HepG2 (cell line): ENCODE measurements at regions not wholly inside any gene's neighbourhood (a gene's known extent, or its start where the extent isn't known, plus 50 kb on each side); places are given as distances from the start of the nearest gene placed in this dataset.

Experiments used
- ATAC-seq: fragments of 200-7000 bp; cut with Tn5 transposase; 3 replicates; pipeline ENCODE4 v1.9.1; 2020; ENCODE audit warnings: mild to moderate bottlenecking, moderate library complexity
- BruUV-seq: library from RNA; stranded (reverse); fragments of 400-500 nt; replicated peaks from 2 replicates; lab custom pipeline; 2021; lab: Mats Ljungman, UMichigan
- CTCF ChIA-PET: fragments of 300-600 bp; formaldehyde crosslinking; extraction: SDS; loops from one replicate; lab custom pipeline; 2021; ENCODE audit warnings: low total read pairs, inconsistent platforms, low intra/inter-chr PET ratio; lab: Yijun Ruan, JAX
- POLR2A ChIA-PET: fragments of 350-600 bp; sonication (Branson Sonifier 250); formaldehyde crosslinking; loops from one replicate; lab custom pipeline; 2020; ENCODE audit warnings: antibody characterized with exemption, inconsistent platforms; lab: Yijun Ruan, JAX
- DNase-seq: peaks from one replicate; pipeline ENCODE4 v3.0.0-alpha.2; 2015; ENCODE audit warnings: low spot score
- FAIRE-seq: peaks from 3 replicates; lab custom pipeline; 2011; peaks lifted over from hg19 to GRCh38; lab: Jason Lieb, UNC
- H2AFZ ChIP-seq: one replicate; pipeline ENCODE4 v1.6.1; 2011; ENCODE audit warnings: low read length, inconsistent platforms
- H3K27ac ChIP-seq: fragments of 300-600 bp; 3 replicates; pipeline ENCODE4 v1.8.0; 2011; ENCODE audit warnings: mixed run types, mild to moderate bottlenecking, mixed read lengths, low read length, inconsistent platforms; ENCODE audit not compliant: insufficient read depth; ENCODE audit errors: extremely low read length
- H3K27me3 ChIP-seq, 2 experiments: fragments of 200-600 bp in 1 of 2; 2 replicates in 1 of 2; 3 replicates in 1 of 2; pipeline versions ENCODE4 v1.6.0 to v1.8.0; 2011; ENCODE audit warnings: low read length in 2 of 2, mild to moderate bottlenecking in 2 of 2, moderate library complexity in 2 of 2, inconsistent platforms in 1 of 2; ENCODE audit not compliant: insufficient read depth in 2 of 2, control insufficient read depth in 1 of 2
- H3K36me3 ChIP-seq, 2 experiments: fragments of 200-600 bp in 1 of 2; replicated peaks in 1 of 2; 2 replicates in 1 of 2; 3 replicates in 1 of 2; pipeline versions ENCODE4 v1.5.1 to v1.8.0; 2011; ENCODE audit warnings: low read length in 2 of 2, inconsistent platforms in 1 of 2; ENCODE audit not compliant: insufficient read depth in 2 of 2, control insufficient read depth in 1 of 2
- H3K4me1 ChIP-seq: 2 replicates; pipeline ENCODE4 v1.5.1; 2012; ENCODE audit warnings: low read length, inconsistent platforms; ENCODE audit not compliant: insufficient read depth
- H3K4me2 ChIP-seq: 2 replicates; pipeline ENCODE4 v1.6.0; 2011; ENCODE audit warnings: low read depth, low read length, inconsistent platforms
- H3K4me3 ChIP-seq, 3 experiments: fragments of 200-600 bp in 1 of 3; sonication (generic), shearing (Covaris generic) in 1 of 3; replicated peaks in 1 of 3; 2 replicates each; pipeline ENCODE4 v1.5.1; 2011 to 2016; ENCODE audit warnings: low read length in 3 of 3, inconsistent platforms in 2 of 3, low read depth in 2 of 3, mild to moderate bottlenecking in 2 of 3, control low read depth in 1 of 3, mixed read lengths in 1 of 3; ENCODE audit not compliant: insufficient read depth in 1 of 3
- H3K79me2 ChIP-seq: one replicate; pipeline ENCODE4 v1.6.1; 2011; ENCODE audit warnings: low read length, inconsistent platforms; ENCODE audit not compliant: insufficient read depth
- H3K9ac ChIP-seq: 2 replicates; pipeline ENCODE4 v1.6.0; 2011; ENCODE audit warnings: mild to moderate bottlenecking, low read depth, low read length, inconsistent platforms; ENCODE audit not compliant: insufficient read depth
- H3K9me3 ChIP-seq: 2 replicates; pipeline ENCODE4 v1.5.1; 2012; ENCODE audit warnings: mild to moderate bottlenecking, low read length
- H4K20me1 ChIP-seq: 2 replicates; pipeline ENCODE4 v1.6.0; 2011; ENCODE audit warnings: inconsistent platforms, mild to moderate bottlenecking, low read length, moderate library complexity; ENCODE audit not compliant: insufficient read depth
- ATAD3A ChIP-seq: sonication (generic); formaldehyde crosslinking; IDR thresholded peaks from 2 replicates; pipeline ENCODE4 v1.4.0; 2020; ENCODE audit warnings: missing genetic modification reagents
- HNRNPK ChIP-seq: fragments of 200-400 bp; formaldehyde crosslinking; IDR thresholded peaks from 2 replicates; pipeline ENCODE4 v1.6.1; 2018; ENCODE audit warnings: low read length, low read depth, moderate library complexity, mild to moderate bottlenecking; ENCODE audit not compliant: poor library complexity, severe bottlenecking
- IRX3 ChIP-seq: sonication (generic); formaldehyde crosslinking; IDR thresholded peaks from 2 replicates; pipeline ENCODE4 v1.8.1; 2023; ENCODE audit warnings: mild to moderate bottlenecking, low read depth, missing genetic modification reagents, borderline replicate concordance
- MTA3 ChIP-seq: sonication (generic); formaldehyde crosslinking; IDR thresholded peaks from 2 replicates; pipeline ENCODE4 v1.4.0; 2020; ENCODE audit warnings: missing genetic modification reagents
- SMC3 ChIP-seq: IDR thresholded peaks from 2 replicates; pipeline ENCODE4 v1.6.1; 2011; ENCODE audit warnings: low read length, improper control_type of control experiment
- SRY ChIP-seq: sonication (generic); formaldehyde crosslinking; IDR thresholded peaks from 2 replicates; pipeline ENCODE4 v1.8.0; 2022; ENCODE audit warnings: mild to moderate bottlenecking, missing genetic modification reagents
- ZFP1 ChIP-seq: IDR thresholded peaks from 2 replicates; pipeline ENCODE4 v1.6.1; 2016
- ZFP36 ChIP-seq: fragments of 150-350 bp; IDR thresholded peaks from 2 replicates; pipeline ENCODE4 v1.6.1; 2018; ENCODE audit warnings: borderline replicate concordance, low read length, low read depth; ENCODE audit not compliant: partially characterized antibody
- ZFP36L1 ChIP-seq: sonication (generic); formaldehyde crosslinking; IDR thresholded peaks from 2 replicates; pipeline ENCODE4 v1.8.0; 2022; ENCODE audit warnings: mild to moderate bottlenecking, missing genetic modification reagents, moderate library complexity
- ZFYVE20 ChIP-seq: sonication (generic); formaldehyde crosslinking; IDR thresholded peaks from 2 replicates; pipeline ENCODE4 v1.8.0; 2023; ENCODE audit warnings: low read depth, mild to moderate bottlenecking, moderate library complexity, missing genetic modification reagents, borderline replicate concordance
- ZNF124 ChIP-seq: sonication (generic); formaldehyde crosslinking; IDR thresholded peaks from 2 replicates; pipeline ENCODE4 v1.4.0; 2020; ENCODE audit warnings: missing genetic modification reagents
- ZNF253 ChIP-seq: sonication (generic); formaldehyde crosslinking; IDR thresholded peaks from 2 replicates; pipeline ENCODE4 v1.8.0; 2022; ENCODE audit warnings: mild to moderate bottlenecking, missing genetic modification reagents, borderline replicate concordance
- ZNF883 ChIP-seq: sonication (generic); formaldehyde crosslinking; IDR thresholded peaks from 2 replicates; pipeline ENCODE4 v1.5.1; 2020; ENCODE audit warnings: mild to moderate bottlenecking, missing genetic modification reagents; ENCODE audit errors: not compliant biosample characterization
- WGBS: methylation state at CpG from one replicate; pipeline ENCODE4 v1.1.6; 2017; ENCODE audit warnings: low lambda C conversion rate; 5-methylcytosine and 5-hydroxymethylcytosine counted together
- in situ Hi-C: cut with HindIII; loops from 2 replicates; pipeline ENCODE4 v1.10.0; 2017; ENCODE audit warnings: low pct_unique_long_range_greater_than_20kb; ENCODE audit not compliant: extremely low pct_ligation_motif_present
- intact Hi-C: fragments of 100-400 bp; cut with micrococcal nuclease; formaldehyde crosslinking; loops from one replicate; pipeline ENCODE4 v1.10.0; 2022; ENCODE audit not compliant: unreplicated experiment
- TF ChIP-seq, protein P1 (sequence below): sonication (generic); formaldehyde crosslinking; IDR thresholded peaks from 2 replicates; pipeline ENCODE4 v1.5.1; 2020; ENCODE audit warnings: mild to moderate bottlenecking, missing genetic modification reagents, borderline replicate concordance
- TF ChIP-seq, protein P2 (sequence below): sonication (generic); formaldehyde crosslinking; IDR thresholded peaks from 2 replicates; pipeline ENCODE4 v1.9.0; 2021; ENCODE audit warnings: missing genetic modification reagents, mild to moderate bottlenecking, borderline replicate concordance
- TF ChIP-seq, protein P3 (sequence below): IDR thresholded peaks from 2 replicates; pipeline ENCODE4 v1.6.1; 2018; ENCODE audit warnings: missing genetic modification reagents
- TF ChIP-seq, protein P4 (sequence below): conservative IDR thresholded peaks from 2 replicates; pipeline ENCODE4 v1.6.1; 2018; ENCODE audit warnings: missing genetic modification reagents

DNA sequence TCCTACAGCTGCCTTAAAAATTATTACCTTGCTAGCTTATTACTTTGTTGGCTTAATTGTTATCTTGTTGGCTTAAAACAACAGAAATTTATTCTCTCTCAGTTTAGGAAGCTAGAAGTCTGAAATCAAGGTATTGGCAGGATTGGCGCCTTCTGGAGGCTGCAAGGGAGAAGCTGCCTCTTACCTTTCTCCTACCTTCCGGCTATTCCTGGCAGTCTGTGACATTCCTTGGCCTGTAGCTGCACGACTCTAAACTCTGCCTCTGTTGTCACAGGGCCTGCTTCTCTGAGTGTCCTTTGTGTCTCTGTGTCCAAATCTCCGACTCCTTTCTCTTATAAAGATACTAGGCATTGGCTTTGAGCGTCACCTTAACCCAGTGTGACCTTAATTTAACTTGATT, 579.9 kb upstream of the B3GALT2 start:
- Histone ChIP-seq H3K27ac (no peak overlapping the region), H4K20me1 (no peaks in the 10 kb centered on the region), H2AFZ (no peak overlapping the region), H3K4me1 (no peaks in the 10 kb centered on the region), H3K9me3 (no peaks in the 10 kb centered on the region), H3K4me3 (no peak overlapping the region), H3K9ac (no peak overlapping the region), H3K79me2 (no peaks in the 10 kb centered on the region), H3K4me2 (no peak overlapping the region), H3K36me3 (no peaks in the 10 kb centered on the region), H3K27me3 (no peaks in the 10 kb centered on the region)
- BruUV-seq, result no TSS peak
- in situ Hi-C loops (no loop called here), intact Hi-C loops (no loop called here)
- ChIA-PET POLR2A (no interaction called here), CTCF (no interaction called here)
- DNase-seq, result no peak
- WGBS, result 22% methylated on average over 5 of the region's 5 CpGs
- ATAC-seq, result no peak
- TF ChIP-seq, protein P1, sequence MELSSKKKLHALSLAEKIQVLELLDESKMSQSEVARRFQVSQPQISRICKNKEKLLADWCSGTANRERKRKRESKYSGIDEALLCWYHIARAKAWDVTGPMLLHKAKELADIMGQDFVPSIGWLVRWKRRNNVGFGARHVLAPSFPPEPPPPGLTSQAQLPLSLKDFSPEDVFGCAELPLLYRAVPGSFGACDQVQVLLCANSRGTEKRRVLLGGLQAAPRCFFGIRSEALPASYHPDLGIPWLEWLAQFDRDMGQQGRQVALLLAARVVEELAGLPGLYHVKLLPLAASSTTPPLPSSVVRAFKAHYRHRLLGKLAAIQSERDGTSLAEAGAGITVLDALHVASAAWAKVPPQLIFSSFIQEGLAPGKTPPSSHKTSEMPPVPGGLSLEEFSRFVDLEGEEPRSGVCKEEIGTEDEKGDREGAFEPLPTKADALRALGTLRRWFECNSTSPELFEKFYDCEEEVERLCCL (CRISPR knock-in tag), result no peak
- no peak for TF ChIP-seq ZFYVE20 (CRISPR knock-in tag)
- no peak for TF ChIP-seq MTA3 (CRISPR knock-in tag)
- TF ChIP-seq, protein P2, sequence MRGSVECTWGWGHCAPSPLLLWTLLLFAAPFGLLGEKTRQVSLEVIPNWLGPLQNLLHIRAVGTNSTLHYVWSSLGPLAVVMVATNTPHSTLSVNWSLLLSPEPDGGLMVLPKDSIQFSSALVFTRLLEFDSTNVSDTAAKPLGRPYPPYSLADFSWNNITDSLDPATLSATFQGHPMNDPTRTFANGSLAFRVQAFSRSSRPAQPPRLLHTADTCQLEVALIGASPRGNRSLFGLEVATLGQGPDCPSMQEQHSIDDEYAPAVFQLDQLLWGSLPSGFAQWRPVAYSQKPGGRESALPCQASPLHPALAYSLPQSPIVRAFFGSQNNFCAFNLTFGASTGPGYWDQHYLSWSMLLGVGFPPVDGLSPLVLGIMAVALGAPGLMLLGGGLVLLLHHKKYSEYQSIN (CRISPR knock-in tag), result no peak
- TF ChIP-seq, protein P3, sequence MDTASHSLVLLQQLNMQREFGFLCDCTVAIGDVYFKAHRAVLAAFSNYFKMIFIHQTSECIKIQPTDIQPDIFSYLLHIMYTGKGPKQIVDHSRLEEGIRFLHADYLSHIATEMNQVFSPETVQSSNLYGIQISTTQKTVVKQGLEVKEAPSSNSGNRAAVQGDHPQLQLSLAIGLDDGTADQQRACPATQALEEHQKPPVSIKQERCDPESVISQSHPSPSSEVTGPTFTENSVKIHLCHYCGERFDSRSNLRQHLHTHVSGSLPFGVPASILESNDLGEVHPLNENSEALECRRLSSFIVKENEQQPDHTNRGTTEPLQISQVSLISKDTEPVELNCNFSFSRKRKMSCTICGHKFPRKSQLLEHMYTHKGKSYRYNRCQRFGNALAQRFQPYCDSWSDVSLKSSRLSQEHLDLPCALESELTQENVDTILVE (CRISPR knock-in tag), result no peak
- no peak for TF ChIP-seq SMC3
- TF ChIP-seq ZFP36L1 (CRISPR knock-in tag), result no peak
- TF ChIP-seq, protein P4, sequence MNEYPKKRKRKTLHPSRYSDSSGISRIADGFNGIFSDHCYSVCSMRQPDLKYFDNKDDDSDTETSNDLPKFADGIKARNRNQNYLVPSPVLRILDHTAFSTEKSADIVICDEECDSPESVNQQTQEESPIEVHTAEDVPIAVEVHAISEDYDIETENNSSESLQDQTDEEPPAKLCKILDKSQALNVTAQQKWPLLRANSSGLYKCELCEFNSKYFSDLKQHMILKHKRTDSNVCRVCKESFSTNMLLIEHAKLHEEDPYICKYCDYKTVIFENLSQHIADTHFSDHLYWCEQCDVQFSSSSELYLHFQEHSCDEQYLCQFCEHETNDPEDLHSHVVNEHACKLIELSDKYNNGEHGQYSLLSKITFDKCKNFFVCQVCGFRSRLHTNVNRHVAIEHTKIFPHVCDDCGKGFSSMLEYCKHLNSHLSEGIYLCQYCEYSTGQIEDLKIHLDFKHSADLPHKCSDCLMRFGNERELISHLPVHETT (CRISPR knock-in tag), result no peak
- no peak for TF ChIP-seq ZFP1
- TF ChIP-seq HNRNPK, result no peak
- no peak for TF ChIP-seq ZNF124 (CRISPR knock-in tag)
- TF ChIP-seq ZFP36, result no peak
- TF ChIP-seq ATAD3A (CRISPR knock-in tag), result no peak
- no peak for TF ChIP-seq IRX3 (CRISPR knock-in tag)
- TF ChIP-seq ZNF883 (CRISPR knock-in tag), result no peak
- TF ChIP-seq SRY (CRISPR knock-in tag), result no peak
- no peak for TF ChIP-seq ZNF253 (CRISPR knock-in tag)
- no peak for FAIRE-seq
